ENCODE measurements at regions not wholly inside any gene's neighbourhood (a gene's known extent, or its start where the extent isn't known, plus 50 kb on each side); places are given as distances from the start of the nearest gene placed in this dataset.

DNA sequence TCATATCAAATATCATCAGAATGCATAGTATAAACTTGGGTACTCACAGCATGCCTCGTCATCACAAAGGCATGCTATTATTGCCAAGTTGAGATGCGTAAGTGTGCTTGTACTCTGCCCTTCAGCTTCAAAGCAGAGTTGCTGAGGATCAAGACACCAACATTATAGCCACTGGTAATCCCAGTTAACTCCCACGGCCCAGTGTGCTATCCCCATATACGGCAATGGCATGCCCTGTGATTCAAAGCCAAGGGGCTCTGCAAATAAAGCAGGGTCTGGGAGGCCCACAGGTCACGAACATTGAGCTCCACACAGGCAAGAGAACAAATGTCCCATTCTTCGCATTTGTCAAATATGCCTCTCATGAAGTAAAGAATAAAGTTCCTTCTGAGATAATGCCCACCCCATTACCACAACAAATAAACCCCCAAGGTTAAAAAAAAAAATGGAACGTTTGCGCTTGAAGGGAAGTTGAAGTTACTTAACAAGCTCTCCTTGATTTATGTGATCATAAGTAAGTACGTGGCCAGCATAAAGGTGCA lies 298.1 kb upstream of the NECTIN3 start:
- TF ChIP-seq CTCF (IDR thresholded peaks at IDR 0.05), result no peak
- TF ChIP-seq POLR2A (IDR thresholded peaks at IDR 0.05), result no peak
